ENCODE measurements at regions not wholly inside any gene's neighbourhood (a gene's known extent, or its start where the extent isn't known, plus 50 kb on each side); places are given as distances from the start of the nearest gene placed in this dataset.
A peak's percentile ranks its signal among the peaks of the same experiment; 100 is the strongest.

DNA sequence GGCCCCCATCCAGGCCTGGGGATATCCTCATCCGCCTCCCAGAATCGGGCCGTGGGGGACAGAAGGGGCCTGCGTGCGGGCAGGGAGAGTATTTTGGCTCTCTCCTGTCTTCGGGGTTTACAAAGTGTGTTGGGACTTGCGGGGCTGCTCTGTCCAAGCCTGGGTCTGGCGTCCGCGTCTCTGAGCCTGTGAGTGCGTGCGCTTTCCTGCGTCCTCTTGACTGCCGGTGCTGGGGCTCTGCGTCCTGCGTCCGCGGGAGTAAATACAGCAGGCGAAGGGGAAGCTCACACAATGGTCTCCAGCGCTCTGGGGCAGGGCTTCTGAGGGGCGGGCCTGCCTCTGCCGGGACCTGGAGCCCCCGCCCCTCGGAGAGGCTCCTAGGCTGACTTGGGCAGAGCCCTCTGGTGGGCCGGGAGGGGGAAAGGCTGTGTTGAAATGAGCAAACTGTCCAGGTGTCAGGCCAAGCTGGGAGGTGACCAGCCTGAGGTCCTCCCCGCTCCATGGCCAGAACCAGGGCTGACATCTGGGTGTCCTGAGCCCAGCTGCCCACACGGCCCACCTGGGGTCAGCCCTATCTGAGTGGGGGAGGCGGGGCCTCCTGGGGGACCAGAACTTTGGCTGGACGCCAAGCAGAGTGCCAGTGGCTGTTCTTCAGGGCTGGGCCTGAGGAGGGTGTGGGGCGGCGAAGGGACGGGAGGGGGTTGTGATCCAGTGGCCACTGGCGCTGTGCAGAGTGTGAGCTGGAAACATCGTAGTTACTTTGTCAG is 233.6 kb downstream of the SEC14L1 start:
- peaks cover 75% of the 10 kb centered on the region for H3K4me1 ChIP-seq (ENCODE audit: control insufficient read depth, insufficient read depth, low read length)
- H3K36me3 ChIP-seq (ENCODE audit: insufficient read depth, low read length) = peaks cover 2% of the 10 kb centered on the region
- H3K4me3 ChIP-seq (ENCODE audit: low read length) = peak overlapping the region; percentile 96
- peak overlapping the region; percentile 90 for H3K4me2 ChIP-seq (ENCODE audit: low read length)
- no peaks in the 10 kb centered on the region for H3K9me3 ChIP-seq (replicated peaks; ENCODE audit: low read length)
- no peaks in the 10 kb centered on the region for H3K27me3 ChIP-seq (ENCODE audit: control insufficient read depth, insufficient read depth, low read length)
- H3K9ac ChIP-seq (ENCODE audit: low read depth, low read length) = peak overlapping the region; percentile 86

GRCh38 chr17:77375108-77375916 is 234.5 kb downstream of the SEC14L1 start:
- peak overlapping the region; percentile 96 for H3K4me3 ChIP-seq (ENCODE audit: low read length)
- peaks cover 2% of the 10 kb centered on the region for H3K36me3 ChIP-seq (ENCODE audit: insufficient read depth, low read length)
- H3K9me3 ChIP-seq (replicated peaks; ENCODE audit: low read length) = no peaks in the 10 kb centered on the region
- H3K9ac ChIP-seq (ENCODE audit: low read depth, low read length) = peak overlapping the region; percentile 86
- peaks cover 83% of the 10 kb centered on the region for H3K4me1 ChIP-seq (ENCODE audit: control insufficient read depth, insufficient read depth, low read length)
- peak overlapping the region; percentile 90 for H3K4me2 ChIP-seq (ENCODE audit: low read length)
- no peaks in the 10 kb centered on the region for H3K27me3 ChIP-seq (ENCODE audit: control insufficient read depth, insufficient read depth, low read length)

- Histone ChIP-seq H3K4me1 (ENCODE audit: control insufficient read depth, insufficient read depth, low read length) (peaks cover 83% of the 10 kb centered on the region), H3K9ac (ENCODE audit: low read depth, low read length) (peak overlapping the region; percentile 86), H3K4me3 (ENCODE audit: low read length) (peak overlapping the region; percentile 96), H3K36me3 (ENCODE audit: insufficient read depth, low read length) (peaks cover 2% of the 10 kb centered on the region), H3K4me2 (ENCODE audit: low read length) (peak overlapping the region; percentile 90), H3K9me3 (replicated peaks; ENCODE audit: low read length) (no peaks in the 10 kb centered on the region), H3K27me3 (ENCODE audit: control insufficient read depth, insufficient read depth, low read length) (no peaks in the 10 kb centered on the region)
Observed at GRCh38 chr17:77375917-77376651, 235.3 kb downstream of the SEC14L1 start.

DNA sequence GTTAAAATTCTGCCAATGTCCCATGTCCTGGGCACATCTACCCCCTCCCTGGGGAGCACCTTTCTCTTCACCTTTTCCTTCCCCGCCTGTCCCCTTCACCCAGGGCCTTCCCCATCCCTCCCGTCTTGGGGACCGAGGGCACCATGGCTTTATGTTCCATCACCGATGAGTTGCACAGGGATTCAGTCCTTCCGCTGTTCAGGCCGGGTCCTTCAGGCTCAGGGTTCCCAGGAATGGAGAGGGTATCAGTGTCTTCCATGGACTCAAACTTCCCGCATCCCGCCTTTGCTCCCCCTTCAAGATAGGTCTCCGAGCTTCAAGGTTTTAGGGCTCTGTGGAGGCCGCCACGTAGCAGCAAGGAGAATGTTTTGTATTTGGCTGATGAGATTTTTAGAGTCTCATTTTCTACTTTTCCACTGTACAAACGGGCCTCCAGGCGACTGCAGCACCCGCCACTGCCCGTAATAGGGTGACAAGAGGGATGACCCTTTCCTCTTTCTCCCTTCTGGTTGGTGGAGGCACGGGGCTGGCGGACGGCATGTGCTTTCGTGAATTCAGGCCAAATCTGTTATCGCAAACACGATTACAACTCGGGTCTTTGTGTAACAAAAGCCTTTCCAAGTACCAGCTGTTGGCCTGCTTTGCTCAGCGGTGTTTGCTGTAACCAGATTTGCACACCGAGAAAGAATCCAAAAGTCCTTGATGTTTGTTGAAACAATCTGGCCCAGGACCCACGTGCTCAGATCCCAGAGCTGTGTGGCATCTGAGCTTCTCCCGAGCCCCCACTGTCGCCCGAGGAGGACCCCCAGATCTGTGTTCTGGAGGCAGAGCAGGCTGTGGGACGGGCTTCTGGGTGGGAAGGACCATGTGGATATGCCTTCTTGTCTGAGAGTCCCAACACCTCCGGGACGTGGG is 236.3 kb downstream of the SEC14L1 start:
- H3K27me3 ChIP-seq (ENCODE audit: control insufficient read depth, insufficient read depth, low read length) = no peaks in the 10 kb centered on the region
- no peaks in the 10 kb centered on the region for H3K9me3 ChIP-seq (replicated peaks; ENCODE audit: low read length)
- peak overlapping the region; percentile 3 for H3K4me3 ChIP-seq (ENCODE audit: low read length)
- peak overlapping the region; percentile 90 for H3K4me2 ChIP-seq (ENCODE audit: low read length)
- peaks cover 78% of the 10 kb centered on the region for H3K4me1 ChIP-seq (ENCODE audit: control insufficient read depth, insufficient read depth, low read length)
- H3K9ac ChIP-seq (ENCODE audit: low read depth, low read length) = no peak overlapping the region
- peaks cover 2% of the 10 kb centered on the region for H3K36me3 ChIP-seq (ENCODE audit: insufficient read depth, low read length)

DNA sequence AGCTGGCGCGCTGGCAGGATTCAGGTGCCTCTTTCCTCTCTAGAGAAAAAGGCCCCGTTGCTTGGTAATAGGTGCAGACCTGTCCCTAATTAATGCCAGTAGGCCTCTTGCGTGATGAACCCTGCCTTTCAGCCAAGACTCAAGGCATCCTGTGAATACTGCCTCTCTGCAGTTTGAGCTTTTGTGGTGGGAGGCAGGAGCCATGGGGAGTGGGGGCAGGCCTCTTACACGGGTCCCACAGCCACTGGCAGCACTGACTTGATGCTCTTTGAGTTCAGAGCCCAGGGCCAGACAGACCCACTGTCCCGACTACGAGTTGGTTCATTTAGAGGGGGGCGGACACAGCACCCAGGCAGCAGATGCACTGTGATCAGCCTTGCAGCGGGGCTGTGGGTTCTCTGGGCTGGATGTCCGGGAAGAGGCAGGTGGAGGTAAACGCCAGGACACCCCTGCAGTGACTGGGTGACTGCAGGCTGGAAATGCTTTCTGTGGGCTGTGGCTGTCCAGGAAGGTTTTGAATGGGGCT is 237.0 kb downstream of the SEC14L1 start:
- Histone ChIP-seq H3K9me3 (replicated peaks; ENCODE audit: low read length) (no peaks in the 10 kb centered on the region), H3K4me3 (ENCODE audit: low read length) (no peak overlapping the region), H3K27me3 (ENCODE audit: control insufficient read depth, insufficient read depth, low read length) (no peaks in the 10 kb centered on the region), H3K4me1 (ENCODE audit: control insufficient read depth, insufficient read depth, low read length) (peaks cover 77% of the 10 kb centered on the region), H3K9ac (ENCODE audit: low read depth, low read length) (no peak overlapping the region), H3K36me3 (ENCODE audit: insufficient read depth, low read length) (peaks cover 2% of the 10 kb centered on the region), H3K4me2 (ENCODE audit: low read length) (peak overlapping the region; percentile 90)

GRCh38 chr17:77378318-77379064 is 237.7 kb downstream of the SEC14L1 start:
- Histone ChIP-seq H3K4me1 (ENCODE audit: control insufficient read depth, insufficient read depth, low read length) (peaks cover 83% of the 10 kb centered on the region), H3K27me3 (ENCODE audit: control insufficient read depth, insufficient read depth, low read length) (no peaks in the 10 kb centered on the region), H3K9ac (ENCODE audit: low read depth, low read length) (no peak overlapping the region), H3K9me3 (replicated peaks; ENCODE audit: low read length) (no peaks in the 10 kb centered on the region), H3K36me3 (ENCODE audit: insufficient read depth, low read length) (peaks cover 2% of the 10 kb centered on the region), H3K4me3 (ENCODE audit: low read length) (no peak overlapping the region), H3K4me2 (ENCODE audit: low read length) (no peak overlapping the region)

DNA sequence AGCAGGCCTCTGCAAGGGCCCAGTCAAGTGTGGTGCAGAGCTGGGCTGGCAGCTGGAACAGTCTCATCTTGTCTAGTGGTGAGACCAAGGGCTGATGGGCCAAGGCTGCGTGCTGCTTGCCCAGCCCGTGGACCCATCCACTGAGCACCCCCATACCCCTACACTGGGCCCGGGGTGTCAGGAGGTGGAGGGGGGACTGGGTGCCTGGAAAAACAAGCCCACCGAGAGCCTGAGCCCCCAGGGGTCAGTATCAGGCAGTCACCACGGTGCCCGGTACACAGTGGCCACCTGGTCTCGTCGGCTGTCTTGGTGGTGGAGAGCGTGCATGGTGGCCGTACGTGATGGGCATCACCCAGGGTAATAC is 238.3 kb downstream of the SEC14L1 start:
- H3K27me3 ChIP-seq (ENCODE audit: control insufficient read depth, insufficient read depth, low read length) = no peaks in the 10 kb centered on the region
- H3K4me1 ChIP-seq (ENCODE audit: control insufficient read depth, insufficient read depth, low read length) = peaks cover 88% of the 10 kb centered on the region
- no peak overlapping the region for H3K4me2 ChIP-seq (ENCODE audit: low read length)
- no peak overlapping the region for H3K4me3 ChIP-seq (ENCODE audit: low read length)
- H3K9ac ChIP-seq (ENCODE audit: low read depth, low read length) = no peak overlapping the region
- H3K36me3 ChIP-seq (ENCODE audit: insufficient read depth, low read length) = peaks cover 7% of the 10 kb centered on the region
- H3K9me3 ChIP-seq (replicated peaks; ENCODE audit: low read length) = no peaks in the 10 kb centered on the region

- Histone ChIP-seq H3K4me2 (ENCODE audit: low read length) (peak overlapping the region; percentile 15), H3K36me3 (ENCODE audit: insufficient read depth, low read length) (peaks cover 12% of the 10 kb centered on the region), H3K4me1 (ENCODE audit: control insufficient read depth, insufficient read depth, low read length) (peaks cover 90% of the 10 kb centered on the region), H3K27me3 (ENCODE audit: control insufficient read depth, insufficient read depth, low read length) (no peaks in the 10 kb centered on the region), H3K4me3 (ENCODE audit: low read length) (no peak overlapping the region), H3K9ac (ENCODE audit: low read depth, low read length) (peak overlapping the region; percentile 10), H3K9me3 (replicated peaks; ENCODE audit: low read length) (no peaks in the 10 kb centered on the region)
Observed at GRCh38 chr17:77379832-77380231, 239.1 kb downstream of the SEC14L1 start.

DNA sequence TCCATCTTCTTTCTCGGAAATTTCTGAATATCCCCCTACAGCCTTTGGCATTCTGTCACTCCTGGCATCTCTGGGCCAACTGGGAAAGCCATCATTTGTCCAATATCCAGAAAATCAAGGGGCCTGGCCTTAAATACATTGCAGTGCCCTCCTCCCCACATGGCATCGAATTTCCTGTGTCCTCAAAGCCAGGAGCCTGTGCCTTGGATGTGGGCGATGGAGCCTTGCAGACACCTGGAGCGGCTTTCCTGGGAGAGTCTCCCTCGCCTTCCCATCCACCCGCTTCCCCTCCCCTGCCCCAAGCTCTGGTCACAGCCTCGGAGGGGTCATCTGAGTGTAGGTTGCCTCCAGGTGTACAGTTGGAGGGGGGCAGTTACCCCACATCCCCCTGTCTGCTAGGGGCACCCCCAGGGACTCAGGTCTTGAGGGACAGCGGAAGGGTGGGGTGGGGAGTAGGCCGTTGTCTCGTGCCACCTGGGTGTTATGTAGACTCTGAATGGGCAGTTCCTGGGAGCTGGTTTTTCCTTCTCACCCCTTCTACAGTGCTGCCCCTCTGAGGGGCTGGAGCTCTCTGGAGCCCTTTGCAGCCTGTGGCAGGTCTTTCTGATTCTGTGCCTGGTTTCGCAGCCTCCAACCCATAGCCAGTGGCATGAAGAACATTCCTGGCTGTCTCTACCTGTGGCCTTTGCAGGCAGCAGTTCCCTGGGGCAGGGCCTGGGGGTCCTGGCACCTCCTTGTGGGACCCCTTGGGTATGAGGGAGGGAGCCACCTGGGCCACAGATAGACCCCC is 239.8 kb downstream of the SEC14L1 start:
- Histone ChIP-seq H3K27me3 (ENCODE audit: control insufficient read depth, insufficient read depth, low read length) (no peaks in the 10 kb centered on the region), H3K9ac (ENCODE audit: low read depth, low read length) (no peak overlapping the region), H3K4me2 (ENCODE audit: low read length) (no peak overlapping the region), H3K4me3 (ENCODE audit: low read length) (no peak overlapping the region), H3K9me3 (replicated peaks; ENCODE audit: low read length) (no peaks in the 10 kb centered on the region), H3K4me1 (ENCODE audit: control insufficient read depth, insufficient read depth, low read length) (peaks cover 90% of the 10 kb centered on the region), H3K36me3 (ENCODE audit: insufficient read depth, low read length) (peaks cover 12% of the 10 kb centered on the region)
